ENCODE measurements at regions not wholly inside any gene's neighbourhood (a gene's known extent, or its start where the extent isn't known, plus 50 kb on each side); places are given as distances from the start of the nearest gene placed in this dataset.

DNA sequence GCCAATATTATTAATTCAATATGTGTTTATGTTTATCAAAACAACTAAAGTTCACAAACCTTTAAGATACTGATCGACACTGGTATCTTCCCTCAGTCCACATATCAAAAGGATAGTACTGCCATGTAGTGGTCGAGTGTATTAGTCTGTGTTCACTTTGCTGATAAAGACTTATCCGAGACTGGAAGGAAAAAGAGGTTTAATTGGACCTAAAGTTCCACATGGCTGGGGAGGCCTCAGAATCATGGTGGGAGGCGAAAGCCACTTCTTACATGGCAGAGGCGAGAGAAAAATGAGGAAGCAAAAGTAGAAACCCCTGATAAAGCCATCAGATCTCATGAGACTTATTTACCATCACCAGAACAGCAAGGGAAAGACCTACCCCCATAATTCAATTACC is 325.4 kb upstream of the PHF14 start:
- TF ChIP-seq, protein P1, sequence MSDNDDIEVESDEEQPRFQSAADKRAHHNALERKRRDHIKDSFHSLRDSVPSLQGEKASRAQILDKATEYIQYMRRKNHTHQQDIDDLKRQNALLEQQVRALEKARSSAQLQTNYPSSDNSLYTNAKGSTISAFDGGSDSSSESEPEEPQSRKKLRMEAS (IDR thresholded peaks at IDR 0.05), result no peak
- no peak for TF ChIP-seq RAD21 (IDR thresholded peaks at IDR 0.05; ENCODE audit: low read depth)
- TF ChIP-seq, protein P2, sequence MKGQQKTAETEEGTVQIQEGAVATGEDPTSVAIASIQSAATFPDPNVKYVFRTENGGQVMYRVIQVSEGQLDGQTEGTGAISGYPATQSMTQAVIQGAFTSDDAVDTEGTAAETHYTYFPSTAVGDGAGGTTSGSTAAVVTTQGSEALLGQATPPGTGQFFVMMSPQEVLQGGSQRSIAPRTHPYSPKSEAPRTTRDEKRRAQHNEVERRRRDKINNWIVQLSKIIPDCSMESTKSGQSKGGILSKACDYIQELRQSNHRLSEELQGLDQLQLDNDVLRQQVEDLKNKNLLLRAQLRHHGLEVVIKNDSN (IDR thresholded peaks at IDR 0.05), result no peak
- TF ChIP-seq TAF1 (IDR thresholded peaks at IDR 0.05; ENCODE audit: low read depth), result no peak

DNA sequence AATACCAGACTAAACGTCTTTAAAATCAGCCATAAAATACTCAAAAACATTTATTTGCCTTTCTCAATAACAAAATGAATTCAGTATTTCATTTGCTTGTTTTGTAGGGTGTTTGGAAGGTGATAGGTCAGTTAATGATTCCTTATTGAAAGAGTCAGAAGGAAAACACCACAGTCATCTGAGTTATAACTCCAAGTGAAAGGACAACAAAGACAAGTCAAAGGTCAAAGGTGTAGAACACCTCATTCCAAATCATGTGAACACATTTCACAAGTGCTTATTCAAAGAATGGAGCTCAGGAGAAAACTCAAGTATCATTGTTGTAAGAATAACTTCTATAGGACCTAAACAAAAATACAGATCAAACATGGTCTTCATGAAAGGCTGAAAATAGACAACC is 318.6 kb upstream of the PHF14 start:
- TF ChIP-seq, protein P2 (IDR thresholded peaks at IDR 0.05), result no peak
- no peak for TF ChIP-seq YY1 (IDR thresholded peaks at IDR 0.05; ENCODE audit: low read depth)
- no peak for TF ChIP-seq EP300 (IDR thresholded peaks at IDR 0.05; ENCODE audit: borderline replicate concordance)
- TF ChIP-seq RAD21 (IDR thresholded peaks at IDR 0.05; ENCODE audit: low read depth), result no peak
- no peak for TF ChIP-seq EGR1 (IDR thresholded peaks at IDR 0.05)
- TF ChIP-seq TEAD4 (IDR thresholded peaks at IDR 0.05), result no peak
- no peak for TF ChIP-seq CREB1 (IDR thresholded peaks at IDR 0.05; ENCODE audit: low read depth)
- TF ChIP-seq, protein P3, sequence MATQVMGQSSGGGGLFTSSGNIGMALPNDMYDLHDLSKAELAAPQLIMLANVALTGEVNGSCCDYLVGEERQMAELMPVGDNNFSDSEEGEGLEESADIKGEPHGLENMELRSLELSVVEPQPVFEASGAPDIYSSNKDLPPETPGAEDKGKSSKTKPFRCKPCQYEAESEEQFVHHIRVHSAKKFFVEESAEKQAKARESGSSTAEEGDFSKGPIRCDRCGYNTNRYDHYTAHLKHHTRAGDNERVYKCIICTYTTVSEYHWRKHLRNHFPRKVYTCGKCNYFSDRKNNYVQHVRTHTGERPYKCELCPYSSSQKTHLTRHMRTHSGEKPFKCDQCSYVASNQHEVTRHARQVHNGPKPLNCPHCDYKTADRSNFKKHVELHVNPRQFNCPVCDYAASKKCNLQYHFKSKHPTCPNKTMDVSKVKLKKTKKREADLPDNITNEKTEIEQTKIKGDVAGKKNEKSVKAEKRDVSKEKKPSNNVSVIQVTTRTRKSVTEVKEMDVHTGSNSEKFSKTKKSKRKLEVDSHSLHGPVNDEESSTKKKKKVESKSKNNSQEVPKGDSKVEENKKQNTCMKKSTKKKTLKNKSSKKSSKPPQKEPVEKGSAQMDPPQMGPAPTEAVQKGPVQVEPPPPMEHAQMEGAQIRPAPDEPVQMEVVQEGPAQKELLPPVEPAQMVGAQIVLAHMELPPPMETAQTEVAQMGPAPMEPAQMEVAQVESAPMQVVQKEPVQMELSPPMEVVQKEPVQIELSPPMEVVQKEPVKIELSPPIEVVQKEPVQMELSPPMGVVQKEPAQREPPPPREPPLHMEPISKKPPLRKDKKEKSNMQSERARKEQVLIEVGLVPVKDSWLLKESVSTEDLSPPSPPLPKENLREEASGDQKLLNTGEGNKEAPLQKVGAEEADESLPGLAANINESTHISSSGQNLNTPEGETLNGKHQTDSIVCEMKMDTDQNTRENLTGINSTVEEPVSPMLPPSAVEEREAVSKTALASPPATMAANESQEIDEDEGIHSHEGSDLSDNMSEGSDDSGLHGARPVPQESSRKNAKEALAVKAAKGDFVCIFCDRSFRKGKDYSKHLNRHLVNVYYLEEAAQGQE (IDR thresholded peaks at IDR 0.05; ENCODE audit: low read depth), result no peak
- TF ChIP-seq FOXM1 (IDR thresholded peaks at IDR 0.05; ENCODE audit: borderline replicate concordance, low read depth), result no peak

DNA sequence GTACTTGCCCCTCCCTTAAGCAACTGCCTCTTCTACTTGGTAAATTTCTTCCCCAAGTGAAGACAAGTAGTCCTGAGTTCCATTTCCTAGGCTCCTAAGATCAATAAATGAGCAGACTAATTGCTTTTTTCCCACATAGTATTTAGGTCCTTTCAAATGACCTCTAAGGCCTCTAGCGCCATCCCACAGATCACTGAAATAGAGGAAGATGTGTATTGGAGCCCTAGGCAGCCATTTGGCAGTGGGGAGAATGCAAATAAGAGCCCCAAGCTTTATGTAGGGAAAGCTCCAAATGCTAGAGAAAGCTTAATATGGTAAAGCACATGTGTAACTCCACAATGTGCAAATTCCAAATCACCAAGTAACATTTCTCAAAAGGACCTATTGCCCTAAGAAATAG is 316.5 kb upstream of the PHF14 start:
- TF ChIP-seq EP300 (IDR thresholded peaks at IDR 0.05; ENCODE audit: borderline replicate concordance), result no peak
- no peak for TF ChIP-seq FOXM1 (IDR thresholded peaks at IDR 0.05; ENCODE audit: borderline replicate concordance, low read depth)
- no peak for TF ChIP-seq RAD21 (IDR thresholded peaks at IDR 0.05; ENCODE audit: low read depth)
- TF ChIP-seq TCF12 (IDR thresholded peaks at IDR 0.05; ENCODE audit: low read depth), result no peak
- TF ChIP-seq TAF1 (IDR thresholded peaks at IDR 0.05; ENCODE audit: low read depth), result no peak
- TF ChIP-seq CREB1 (IDR thresholded peaks at IDR 0.05; ENCODE audit: low read depth), result no peak
- TF ChIP-seq ZBTB7A (IDR thresholded peaks at IDR 0.05; ENCODE audit: low read depth), result no peak

DNA sequence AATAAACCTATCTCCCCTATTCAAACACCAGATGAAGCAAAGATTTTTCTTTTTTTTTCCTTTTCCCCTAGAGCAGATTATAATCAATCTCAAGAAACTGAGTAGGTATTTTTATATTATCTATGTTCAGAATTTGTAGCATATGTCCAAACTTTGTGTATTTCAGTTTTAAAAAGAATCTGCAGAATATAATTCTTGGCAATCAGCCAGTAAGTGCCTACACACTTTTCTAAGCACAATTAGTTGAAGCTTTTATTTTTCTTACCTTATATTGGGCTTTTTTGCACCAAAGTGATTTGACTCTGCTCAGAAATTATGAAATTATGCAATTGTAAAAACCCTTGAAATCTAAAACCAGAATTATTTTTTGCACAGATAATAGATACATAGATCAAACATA is 315.8 kb upstream of the PHF14 start:
- TF ChIP-seq, protein P3 (IDR thresholded peaks at IDR 0.05; ENCODE audit: low read depth), result no peak
- TF ChIP-seq NFIC (IDR thresholded peaks at IDR 0.05), result peak; percentile 33; the same call in 1 of the 2 replicates

DNA sequence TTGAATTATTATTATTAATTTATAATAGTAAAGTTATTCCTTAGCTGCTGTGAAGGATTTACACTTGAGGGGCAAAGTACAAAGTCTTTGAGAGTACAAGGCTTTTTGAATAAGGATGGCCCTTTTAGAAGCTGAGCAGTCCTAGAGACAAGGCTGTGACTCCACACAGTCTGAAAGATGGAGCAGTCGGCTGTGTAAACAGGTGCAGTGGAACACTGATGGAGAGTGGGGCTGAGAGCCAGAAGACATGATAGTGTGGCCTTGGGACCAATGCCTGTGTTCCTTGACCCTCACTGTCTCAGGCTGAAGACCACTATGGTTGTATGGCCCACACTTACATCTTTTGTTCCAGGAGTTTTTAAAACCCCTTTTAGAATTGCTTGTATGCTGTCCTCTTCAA is 311.2 kb upstream of the PHF14 start:
- TF ChIP-seq ZBTB7A (IDR thresholded peaks at IDR 0.05; ENCODE audit: low read depth), result no peak
- TF ChIP-seq TAF1 (IDR thresholded peaks at IDR 0.05; ENCODE audit: low read depth), result no peak
- TF ChIP-seq, protein P2 (IDR thresholded peaks at IDR 0.05), result no peak
- TF ChIP-seq CREB1 (IDR thresholded peaks at IDR 0.05; ENCODE audit: low read depth), result no peak
- TF ChIP-seq TEAD4 (IDR thresholded peaks at IDR 0.05), result no peak
- TF ChIP-seq NFIC (IDR thresholded peaks at IDR 0.05), result no peak
- TF ChIP-seq, protein P1 (IDR thresholded peaks at IDR 0.05), result no peak
- no peak for TF ChIP-seq FOXM1 (IDR thresholded peaks at IDR 0.05; ENCODE audit: borderline replicate concordance, low read depth)
- TF ChIP-seq TCF12 (IDR thresholded peaks at IDR 0.05; ENCODE audit: low read depth), result no peak
- TF ChIP-seq RAD21 (IDR thresholded peaks at IDR 0.05; ENCODE audit: low read depth), result no peak
- TF ChIP-seq, protein P3 (IDR thresholded peaks at IDR 0.05; ENCODE audit: low read depth), result no peak
- no peak for TF ChIP-seq CEBPB (IDR thresholded peaks at IDR 0.05)

All from Ishikawa (cell line).